HepG2 (cell line): ENCODE measurements at regions not wholly inside any gene's neighbourhood (a gene's known extent, or its start where the extent isn't known, plus 50 kb on each side); places are given as distances from the start of the nearest gene placed in this dataset.

Source experiments
- ATAC-seq: fragments of 200-7000 bp; cut with Tn5 transposase; 3 replicates; pipeline ENCODE4 v1.9.1; 2020; ENCODE audit warnings: mild to moderate bottlenecking, moderate library complexity
- BruUV-seq: library from RNA; stranded (reverse); fragments of 400-500 nt; replicated peaks from 2 replicates; lab custom pipeline; 2021; lab: Mats Ljungman, UMichigan
- CTCF ChIA-PET: fragments of 300-600 bp; formaldehyde crosslinking; extraction: SDS; loops from one replicate; lab custom pipeline; 2021; ENCODE audit warnings: low total read pairs, inconsistent platforms, low intra/inter-chr PET ratio; lab: Yijun Ruan, JAX
- POLR2A ChIA-PET: fragments of 350-600 bp; sonication (Branson Sonifier 250); formaldehyde crosslinking; loops from one replicate; lab custom pipeline; 2020; ENCODE audit warnings: antibody characterized with exemption, inconsistent platforms; lab: Yijun Ruan, JAX
- DNase-seq: peaks from one replicate; pipeline ENCODE4 v3.0.0-alpha.2; 2015; ENCODE audit warnings: low spot score
- FAIRE-seq: peaks from 3 replicates; lab custom pipeline; 2011; peaks lifted over from hg19 to GRCh38; lab: Jason Lieb, UNC
- H2AFZ ChIP-seq: one replicate; pipeline ENCODE4 v1.6.1; 2011; ENCODE audit warnings: low read length, inconsistent platforms
- H3K27ac ChIP-seq: fragments of 300-600 bp; 3 replicates; pipeline ENCODE4 v1.8.0; 2011; ENCODE audit warnings: mixed run types, mild to moderate bottlenecking, mixed read lengths, low read length, inconsistent platforms; ENCODE audit not compliant: insufficient read depth; ENCODE audit errors: extremely low read length
- H3K27me3 ChIP-seq, 2 experiments: fragments of 200-600 bp in 1 of 2; 2 replicates in 1 of 2; 3 replicates in 1 of 2; pipeline versions ENCODE4 v1.6.0 to v1.8.0; 2011; ENCODE audit warnings: low read length in 2 of 2, mild to moderate bottlenecking in 2 of 2, moderate library complexity in 2 of 2, inconsistent platforms in 1 of 2; ENCODE audit not compliant: insufficient read depth in 2 of 2, control insufficient read depth in 1 of 2
- H3K36me3 ChIP-seq, 2 experiments: fragments of 200-600 bp in 1 of 2; replicated peaks in 1 of 2; 2 replicates in 1 of 2; 3 replicates in 1 of 2; pipeline versions ENCODE4 v1.5.1 to v1.8.0; 2011; ENCODE audit warnings: low read length in 2 of 2, inconsistent platforms in 1 of 2; ENCODE audit not compliant: insufficient read depth in 2 of 2, control insufficient read depth in 1 of 2
- H3K4me1 ChIP-seq: 2 replicates; pipeline ENCODE4 v1.5.1; 2012; ENCODE audit warnings: low read length, inconsistent platforms; ENCODE audit not compliant: insufficient read depth
- H3K4me2 ChIP-seq: 2 replicates; pipeline ENCODE4 v1.6.0; 2011; ENCODE audit warnings: low read depth, low read length, inconsistent platforms
- H3K4me3 ChIP-seq, 3 experiments: fragments of 200-600 bp in 1 of 3; sonication (generic), shearing (Covaris generic) in 1 of 3; replicated peaks in 1 of 3; 2 replicates each; pipeline ENCODE4 v1.5.1; 2011 to 2016; ENCODE audit warnings: low read length in 3 of 3, inconsistent platforms in 2 of 3, low read depth in 2 of 3, mild to moderate bottlenecking in 2 of 3, control low read depth in 1 of 3, mixed read lengths in 1 of 3; ENCODE audit not compliant: insufficient read depth in 1 of 3
- H3K79me2 ChIP-seq: one replicate; pipeline ENCODE4 v1.6.1; 2011; ENCODE audit warnings: low read length, inconsistent platforms; ENCODE audit not compliant: insufficient read depth
- H3K9ac ChIP-seq: 2 replicates; pipeline ENCODE4 v1.6.0; 2011; ENCODE audit warnings: mild to moderate bottlenecking, low read depth, low read length, inconsistent platforms; ENCODE audit not compliant: insufficient read depth
- H3K9me3 ChIP-seq: 2 replicates; pipeline ENCODE4 v1.5.1; 2012; ENCODE audit warnings: mild to moderate bottlenecking, low read length
- H4K20me1 ChIP-seq: 2 replicates; pipeline ENCODE4 v1.6.0; 2011; ENCODE audit warnings: inconsistent platforms, mild to moderate bottlenecking, low read length, moderate library complexity; ENCODE audit not compliant: insufficient read depth
- FOXK2 ChIP-seq: fragments of 450-650 bp; IDR thresholded peaks from 2 replicates; pipeline ENCODE4 v1.6.1; 2016
- MEIS2 ChIP-seq: sonication (generic); formaldehyde crosslinking; IDR thresholded peaks from 2 replicates; pipeline ENCODE4 v1.9.0; 2021; ENCODE audit warnings: mild to moderate bottlenecking, missing genetic modification reagents
- NCOR1 ChIP-seq: fragments of 200-600 bp; sonication (generic); IDR thresholded peaks from 2 replicates; pipeline ENCODE4 v1.7.0; 2017; ENCODE audit warnings: antibody characterized with exemption, low read length, borderline replicate concordance
- RFX3 ChIP-seq: IDR thresholded peaks from 2 replicates; pipeline ENCODE4 v1.6.1; 2016; ENCODE audit warnings: missing biosample characterization, missing genetic modification reagents
- RNF2 ChIP-seq: fragments of 450-650 bp; conservative IDR thresholded peaks from 2 replicates; pipeline ENCODE4 v1.6.1; 2016; ENCODE audit warnings: low read depth
- TAF1 ChIP-seq: sonication (generic); formaldehyde crosslinking; IDR thresholded peaks from 2 replicates; pipeline ENCODE4 v1.4.0; 2020; ENCODE audit warnings: missing genetic modification reagents
- ZBTB3 ChIP-seq: sonication (generic); formaldehyde crosslinking; IDR thresholded peaks from 2 replicates; pipeline ENCODE4 v1.4.0; 2020; ENCODE audit warnings: low read depth, mild to moderate bottlenecking, moderate library complexity, missing genetic modification reagents, borderline replicate concordance
- ZHX2 ChIP-seq, 2 experiments: sonication (generic) in 1 of 2; formaldehyde crosslinking in 1 of 2; IDR thresholded peaks; 2 replicates each; pipeline versions ENCODE4 v1.6.1 to v1.9.0; 2014 to 2022; ENCODE audit warnings: antibody characterized with exemption in 1 of 2, borderline replicate concordance in 1 of 2, inconsistent platforms in 1 of 2, low read depth in 1 of 2, missing genetic modification reagents in 1 of 2
- ZNF124 ChIP-seq: sonication (generic); formaldehyde crosslinking; IDR thresholded peaks from 2 replicates; pipeline ENCODE4 v1.4.0; 2020; ENCODE audit warnings: missing genetic modification reagents
- ZNF580 ChIP-seq: IDR thresholded peaks from 2 replicates; pipeline ENCODE4 v1.6.1; 2016; ENCODE audit warnings: low read depth, borderline replicate concordance
- ZNF616 ChIP-seq: sonication (generic); formaldehyde crosslinking; IDR thresholded peaks from 2 replicates; pipeline ENCODE4 v1.5.0; 2020; ENCODE audit warnings: low read depth, mild to moderate bottlenecking, missing genetic modification reagents
- ZNF670 ChIP-seq: sonication (generic); formaldehyde crosslinking; IDR thresholded peaks from 2 replicates; pipeline ENCODE4 v1.8.0; 2022; ENCODE audit warnings: mild to moderate bottlenecking, missing genetic modification reagents, borderline replicate concordance
- ZNF749 ChIP-seq: sonication (generic); formaldehyde crosslinking; IDR thresholded peaks from 2 replicates; pipeline ENCODE4 v1.8.0; 2022; ENCODE audit warnings: mild to moderate bottlenecking, missing genetic modification reagents, moderate library complexity, borderline replicate concordance
- ZNF781 ChIP-seq: sonication (generic); formaldehyde crosslinking; IDR thresholded peaks from 2 replicates; pipeline ENCODE4 v1.5.1; 2020; ENCODE audit warnings: borderline replicate concordance, mild to moderate bottlenecking, missing genetic modification reagents; ENCODE audit errors: not compliant biosample characterization
- in situ Hi-C: cut with HindIII; loops from 2 replicates; pipeline ENCODE4 v1.10.0; 2017; ENCODE audit warnings: low pct_unique_long_range_greater_than_20kb; ENCODE audit not compliant: extremely low pct_ligation_motif_present
- intact Hi-C: fragments of 100-400 bp; cut with micrococcal nuclease; formaldehyde crosslinking; loops from one replicate; pipeline ENCODE4 v1.10.0; 2022; ENCODE audit not compliant: unreplicated experiment

DNA sequence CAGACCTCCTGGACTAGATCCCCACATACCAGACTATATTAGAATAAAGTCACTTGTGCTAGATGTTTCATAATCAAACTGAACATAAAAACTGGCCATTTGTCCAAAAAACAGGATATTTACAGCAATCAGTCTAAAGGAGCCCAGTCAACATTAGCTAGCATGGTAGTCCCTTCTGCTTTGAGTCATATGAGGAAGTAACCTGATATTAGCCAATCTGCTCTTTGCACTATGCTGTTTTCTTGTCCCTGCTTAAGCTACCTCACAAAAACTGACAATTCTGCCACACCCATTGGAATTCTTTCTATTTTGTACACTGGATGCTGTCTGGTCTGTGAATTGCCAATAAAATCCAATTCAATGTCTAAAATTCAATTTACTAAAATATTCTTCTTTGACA lies 1824.2 kb downstream of the OLFM4 start:
- no peaks in the 10 kb centered on the region for H3K4me1 ChIP-seq
- CTCF ChIA-PET, result no interaction called here
- intact Hi-C loops, result no loop called here
- H3K9me3 ChIP-seq, result peaks cover 43% of the 10 kb centered on the region
- TF ChIP-seq ZHX2 (IDR thresholded peaks at IDR 0.05; ENCODE audit: low read depth) (no peak), ZHX2 (CRISPR knock-in tag; IDR thresholded peaks at IDR 0.05; ENCODE audit: borderline replicate concordance) (no peak), ZNF749 (no peak), RFX3 (CRISPR knock-in tag) (no peak), NCOR1 (no peak), ZBTB3 (CRISPR knock-in tag) (no peak), ZNF616 (CRISPR knock-in tag) (no peak), ZNF580 (CRISPR knock-in tag) (no peak), ZNF124 (CRISPR knock-in tag) (no peak), ZNF670 (CRISPR knock-in tag) (no peak), FOXK2 (no peak), RNF2 (no peak), TAF1 (no peak), MEIS2 (CRISPR knock-in tag) (no peak), ZNF781 (CRISPR knock-in tag) (no peak)
- FAIRE-seq (no peak), ATAC-seq (no peak), DNase-seq (no peak)
- H3K4me3 ChIP-seq, result no peak overlapping the region
- no peak overlapping the region for H3K9ac ChIP-seq
- no peak overlapping the region for H3K27ac ChIP-seq
- no peaks in the 10 kb centered on the region for H4K20me1 ChIP-seq
- no TSS peak for BruUV-seq
- in situ Hi-C loops, result no loop called here
- H3K79me2 ChIP-seq, result no peaks in the 10 kb centered on the region
- H3K4me2 ChIP-seq, result no peak overlapping the region
- POLR2A ChIA-PET, result no interaction called here
- H3K27me3 ChIP-seq, result no peaks in the 10 kb centered on the region
- no peaks in the 10 kb centered on the region for H3K36me3 ChIP-seq
- H2AFZ ChIP-seq, result no peak overlapping the region
